AG10803 (cell line): ENCODE measurements at regions not wholly inside any gene's neighbourhood (a gene's known extent, or its start where the extent isn't known, plus 50 kb on each side); places are given as distances from the start of the nearest gene placed in this dataset.
A peak's percentile ranks its signal among the peaks of the same experiment; 100 is the strongest.

Source experiments
- DNase-seq: peaks from one replicate; pipeline ENCODE4 v3.0.0; 2010; ENCODE audit warnings: low read depth
- H3K4me3 ChIP-seq: 2 replicates; pipeline ENCODE4 v1.5.1; 2011; ENCODE audit warnings: mild to moderate bottlenecking, low read length, control low read depth
- TF ChIP-seq, protein P1 (sequence below): conservative IDR thresholded peaks from 2 replicates; pipeline ENCODE4 v1.5.1; 2011; ENCODE audit warnings: mild to moderate bottlenecking, low read length, control low read depth, inconsistent platforms

DNA sequence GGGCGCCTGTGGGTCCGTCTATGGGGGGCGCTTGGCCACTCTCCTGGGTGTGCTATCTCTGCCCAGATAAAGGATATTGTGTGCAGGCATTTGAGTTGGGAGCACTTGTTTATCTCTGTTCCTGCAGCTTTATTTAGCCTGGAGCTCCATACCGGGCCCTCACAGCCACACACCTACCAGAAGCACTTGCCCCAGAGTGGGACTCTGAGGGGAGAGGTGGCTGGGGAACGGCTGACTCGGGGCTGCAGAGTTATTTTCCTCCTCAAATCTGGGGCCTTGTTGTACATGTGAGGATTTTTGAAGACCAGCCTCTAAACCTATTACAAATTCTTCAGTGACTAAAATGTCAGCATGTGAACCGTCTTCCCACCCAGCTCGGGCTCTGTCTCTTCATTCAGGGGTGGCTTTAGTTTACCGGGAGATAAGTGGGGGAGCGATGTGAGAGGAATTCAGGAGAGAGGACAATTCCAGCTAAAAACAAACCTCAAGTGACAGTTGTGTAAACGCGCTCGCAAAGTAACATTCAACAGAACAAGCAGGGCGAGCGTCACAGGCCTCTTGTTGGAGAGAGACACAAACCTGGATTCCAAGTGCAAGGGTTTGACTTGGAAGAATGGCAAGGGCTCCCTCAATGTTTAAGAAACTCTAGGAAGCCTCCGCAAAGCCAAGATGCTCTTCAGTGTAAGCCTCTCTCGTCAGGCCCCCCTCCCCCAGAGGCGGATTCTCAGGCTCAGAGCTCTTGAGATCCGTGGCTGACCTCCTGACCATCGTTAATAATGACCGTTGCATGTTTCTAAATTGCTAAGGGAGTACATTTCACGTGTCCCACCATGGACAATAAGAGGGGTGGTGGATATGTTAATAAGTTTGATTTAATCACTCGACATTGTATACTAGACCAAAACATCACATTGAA, 548.9 kb downstream of the QKI start:
- DNase-seq = no peak
- H3K4me3 ChIP-seq = no peak overlapping the region
- TF ChIP-seq, protein P1, sequence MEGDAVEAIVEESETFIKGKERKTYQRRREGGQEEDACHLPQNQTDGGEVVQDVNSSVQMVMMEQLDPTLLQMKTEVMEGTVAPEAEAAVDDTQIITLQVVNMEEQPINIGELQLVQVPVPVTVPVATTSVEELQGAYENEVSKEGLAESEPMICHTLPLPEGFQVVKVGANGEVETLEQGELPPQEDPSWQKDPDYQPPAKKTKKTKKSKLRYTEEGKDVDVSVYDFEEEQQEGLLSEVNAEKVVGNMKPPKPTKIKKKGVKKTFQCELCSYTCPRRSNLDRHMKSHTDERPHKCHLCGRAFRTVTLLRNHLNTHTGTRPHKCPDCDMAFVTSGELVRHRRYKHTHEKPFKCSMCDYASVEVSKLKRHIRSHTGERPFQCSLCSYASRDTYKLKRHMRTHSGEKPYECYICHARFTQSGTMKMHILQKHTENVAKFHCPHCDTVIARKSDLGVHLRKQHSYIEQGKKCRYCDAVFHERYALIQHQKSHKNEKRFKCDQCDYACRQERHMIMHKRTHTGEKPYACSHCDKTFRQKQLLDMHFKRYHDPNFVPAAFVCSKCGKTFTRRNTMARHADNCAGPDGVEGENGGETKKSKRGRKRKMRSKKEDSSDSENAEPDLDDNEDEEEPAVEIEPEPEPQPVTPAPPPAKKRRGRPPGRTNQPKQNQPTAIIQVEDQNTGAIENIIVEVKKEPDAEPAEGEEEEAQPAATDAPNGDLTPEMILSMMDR = no peak

DNA sequence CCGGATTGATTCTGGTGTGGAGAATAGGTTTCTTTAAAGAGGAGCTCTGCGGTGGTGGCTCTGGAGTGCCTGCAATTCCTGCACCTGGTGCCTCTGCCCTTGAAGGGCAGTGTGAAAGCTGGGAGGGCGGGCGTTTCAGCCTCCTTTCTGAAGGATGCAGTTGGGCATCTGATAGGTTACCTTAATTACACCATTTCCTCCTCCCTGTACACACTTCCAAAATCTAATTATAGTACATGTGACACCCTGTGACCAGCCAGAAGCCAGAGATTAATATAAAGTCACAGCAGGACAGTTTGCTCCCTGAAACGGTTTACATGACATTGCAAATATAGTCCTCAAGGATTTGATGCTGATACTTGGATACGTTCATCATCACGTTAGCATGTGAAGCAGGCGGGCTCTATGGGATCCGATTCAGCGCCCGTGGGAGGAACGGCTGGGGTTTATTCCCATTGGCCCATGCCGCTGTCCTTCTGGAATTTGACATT, 548.2 kb downstream of the QKI start:
- H3K4me3 ChIP-seq = no peak overlapping the region
- TF ChIP-seq, protein P1 = no peak
- no peak for DNase-seq

DNA sequence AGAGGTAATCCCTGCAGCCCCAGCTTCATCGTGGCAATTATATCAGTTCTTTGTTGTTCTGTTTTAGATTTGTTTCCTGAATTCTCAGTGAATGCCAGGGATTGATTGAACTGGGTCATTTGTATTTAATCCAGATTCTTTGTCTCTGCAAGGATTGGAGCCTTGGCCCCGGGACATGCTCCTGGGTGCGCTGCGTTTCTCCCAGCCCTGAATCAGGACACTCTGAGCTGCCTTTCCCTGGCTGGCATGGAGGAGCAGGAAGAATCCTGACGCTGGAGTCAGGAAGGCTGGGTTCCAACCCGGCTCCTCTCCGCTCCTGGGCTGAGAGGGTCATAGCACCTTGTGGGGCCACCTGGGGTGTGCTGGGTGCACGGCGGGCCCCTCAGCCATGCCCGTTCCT, 545.6 kb downstream of the QKI start:
- no peak overlapping the region for H3K4me3 ChIP-seq
- TF ChIP-seq, protein P1 = no peak
- no peak for DNase-seq

DNA sequence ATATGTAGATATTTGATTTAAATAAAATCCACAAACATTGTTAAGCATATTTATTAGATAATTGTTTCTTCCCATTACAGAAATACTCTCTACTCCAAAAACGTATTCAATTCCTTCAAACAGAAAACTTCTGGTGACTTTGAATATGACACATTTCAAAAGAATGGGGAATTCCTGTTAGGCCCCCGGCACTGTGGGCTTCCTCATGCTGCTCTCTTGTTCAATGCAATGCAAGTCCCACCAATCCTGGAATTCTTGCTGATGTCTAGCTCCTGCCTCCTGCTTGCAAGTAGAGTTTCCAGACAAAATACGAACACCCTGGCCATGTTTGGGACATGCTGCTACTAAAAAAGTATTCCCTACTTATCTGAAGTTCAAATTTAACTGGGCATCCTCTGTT, 544.1 kb downstream of the QKI start:
- peak; percentile 30 for DNase-seq
- TF ChIP-seq, protein P1 = no peak
- no peak overlapping the region for H3K4me3 ChIP-seq

DNA sequence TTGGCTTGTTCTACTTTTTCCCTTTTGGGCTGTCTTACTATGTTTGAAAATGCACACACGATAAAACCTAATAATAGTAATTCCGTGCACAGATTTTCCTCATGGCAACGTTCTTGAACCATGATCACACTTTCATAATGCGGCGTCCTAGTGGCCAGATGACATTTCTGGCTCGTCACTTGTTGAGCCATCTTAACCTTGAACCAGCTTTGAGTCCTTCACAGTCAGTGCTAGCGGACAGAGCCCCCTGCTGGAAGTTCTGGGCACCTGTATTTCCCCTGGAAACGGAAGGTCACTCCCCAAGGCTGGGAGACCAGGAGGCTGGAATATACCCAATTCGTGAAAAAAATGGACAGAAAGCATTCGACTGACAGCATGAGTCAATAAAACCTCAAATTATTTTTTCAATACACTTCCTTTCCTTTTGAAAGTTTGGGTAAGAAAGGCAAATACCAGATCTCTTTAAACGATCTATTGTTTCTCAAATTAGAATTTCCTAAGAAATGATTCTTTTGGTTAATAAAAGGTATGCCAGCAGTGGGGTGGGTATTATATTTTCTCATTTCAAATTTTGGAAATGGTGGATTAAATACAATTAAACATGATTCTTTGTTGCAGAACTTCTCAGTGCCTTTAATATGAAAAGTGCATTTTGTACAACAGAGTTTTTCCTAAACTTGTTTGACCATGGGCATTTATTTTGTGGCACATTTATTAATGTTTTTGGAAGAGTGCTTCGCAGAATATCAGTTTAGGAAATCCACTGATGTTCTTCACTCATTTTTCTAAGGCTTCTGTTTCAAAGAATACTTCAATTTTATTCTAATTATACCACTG, 542.3 kb downstream of the QKI start:
- TF ChIP-seq, protein P1 = peak; percentile 96
- peak; percentile 77 for DNase-seq
- H3K4me3 ChIP-seq = no peak overlapping the region

DNA sequence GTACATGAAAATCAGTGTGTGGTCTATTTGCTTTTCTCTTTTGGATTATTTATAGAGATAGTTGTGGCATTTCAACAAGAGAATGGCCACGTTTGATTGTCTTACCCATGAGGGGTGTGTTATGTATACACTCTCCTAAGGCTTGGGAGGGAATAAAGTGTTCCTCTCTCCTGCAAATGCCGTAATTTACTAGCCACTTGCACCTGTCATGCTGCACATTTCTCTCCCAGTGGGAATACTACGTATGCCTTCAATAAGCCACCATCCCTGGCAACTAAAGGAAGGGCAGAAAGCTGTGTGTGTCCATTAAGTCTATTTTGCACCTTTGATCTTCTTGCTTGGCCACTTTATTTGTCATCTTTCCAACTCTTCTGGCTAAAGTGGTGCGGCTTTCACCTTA, 541.2 kb downstream of the QKI start:
- TF ChIP-seq, protein P1 = no peak
- DNase-seq = no peak
- no peak overlapping the region for H3K4me3 ChIP-seq

DNA sequence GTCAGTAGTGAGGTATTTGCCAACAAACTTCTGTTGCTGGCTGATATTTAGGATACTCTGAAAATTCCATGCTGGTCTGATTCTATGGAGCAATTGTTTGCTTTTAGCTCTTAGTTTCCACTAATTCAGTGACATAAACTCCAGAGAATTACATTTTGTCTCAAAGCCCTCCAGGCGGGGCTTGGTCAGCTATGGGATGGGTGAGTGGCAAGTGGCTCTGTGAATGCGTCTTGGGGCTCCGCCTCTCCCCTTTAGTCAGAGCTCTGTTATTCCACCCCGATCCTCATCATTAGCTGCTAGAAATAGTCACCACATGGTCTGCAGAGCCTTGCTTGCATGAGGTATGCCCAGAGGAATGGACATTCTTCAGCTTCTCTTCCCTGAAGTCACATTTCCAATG, 540.6 kb downstream of the QKI start:
- peak; percentile 87 for DNase-seq
- TF ChIP-seq, protein P1 = no peak; the same call in 1 of the 2 replicates
- H3K4me3 ChIP-seq = no peak overlapping the region
